Loucy (cell line): ENCODE measurements at regions not wholly inside any gene's neighbourhood (a gene's known extent, or its start where the extent isn't known, plus 50 kb on each side); places are given as distances from the start of the nearest gene placed in this dataset.

Experiments used
- H2AFZ ChIP-seq: fragments of 200-600 bp; sonication (generic); 2 replicates; pipeline ENCODE4 v1.6.0; 2016; ENCODE audit warnings: antibody characterized with exemption, mild to moderate bottlenecking, low read length, moderate library complexity
- H3F3A ChIP-seq: fragments of 200-600 bp; 2 replicates; pipeline ENCODE4 v1.6.0; 2016; ENCODE audit warnings: antibody characterized with exemption, low read depth, mild to moderate bottlenecking
- H3K27me3 ChIP-seq: fragments of 200-600 bp; sonication (generic); 2 replicates; pipeline ENCODE4 v1.6.1; 2014; ENCODE audit warnings: low read length, mild to moderate bottlenecking; ENCODE audit not compliant: insufficient read depth, poor library complexity, severe bottlenecking
- H3K36me3 ChIP-seq: fragments of 200-600 bp; sonication (generic); 2 replicates; pipeline ENCODE4 v1.6.1; 2016; ENCODE audit warnings: low read length; ENCODE audit not compliant: insufficient read depth
- H3K4me1 ChIP-seq: fragments of 200-600 bp; sonication (generic); 2 replicates; pipeline ENCODE4 v1.5.1; 2014; ENCODE audit warnings: low read length, mild to moderate bottlenecking; ENCODE audit not compliant: insufficient read depth, poor library complexity, severe bottlenecking
- H3K4me2 ChIP-seq: fragments of 200-600 bp; sonication (generic); 2 replicates; pipeline ENCODE4 v1.6.0; 2014; ENCODE audit warnings: antibody characterized with exemption, low read length, low read depth, mild to moderate bottlenecking; ENCODE audit not compliant: poor library complexity, severe bottlenecking
- H3K4me3 ChIP-seq: fragments of 200-600 bp; sonication (generic); 2 replicates; pipeline ENCODE4 v1.5.1; 2014; ENCODE audit warnings: low read length, mild to moderate bottlenecking, mixed read lengths; ENCODE audit not compliant: poor library complexity, severe bottlenecking
- H3K79me2 ChIP-seq: fragments of 200-600 bp; sonication (generic); 2 replicates; pipeline ENCODE4 v1.6.1; 2014; ENCODE audit warnings: low read length; ENCODE audit not compliant: insufficient read depth
- H3K9ac ChIP-seq: fragments of 200-600 bp; sonication (generic); 2 replicates; pipeline ENCODE4 v1.6.0; 2014; ENCODE audit warnings: mild to moderate bottlenecking, low read depth, low read length, moderate library complexity; ENCODE audit not compliant: poor library complexity, severe bottlenecking
- H3K9me2 ChIP-seq: fragments of 200-600 bp; sonication (generic); replicated peaks from 2 replicates; pipeline ENCODE4 v1.6.1; 2016; ENCODE audit warnings: low read depth, low read length, mixed read lengths
- H3K9me3 ChIP-seq: fragments of 200-600 bp; sonication (generic); 2 replicates; pipeline ENCODE4 v1.6.1; 2014; ENCODE audit warnings: mild to moderate bottlenecking, antibody characterized with exemption, low read length, low read depth; ENCODE audit not compliant: insufficient read depth
- H4K20me1 ChIP-seq: fragments of 200-600 bp; sonication (generic); 2 replicates; pipeline ENCODE4 v1.6.0; 2014; ENCODE audit warnings: antibody characterized with exemption, low read length, mild to moderate bottlenecking; ENCODE audit not compliant: insufficient read depth, poor library complexity, severe bottlenecking
- EZH2phosphoT487 ChIP-seq: fragments of 200-600 bp; IDR thresholded peaks from 2 replicates; pipeline ENCODE4 v1.6.1; 2018; ENCODE audit warnings: antibody characterized with exemption, mild to moderate bottlenecking, moderate library complexity, borderline replicate concordance
- TF ChIP-seq, protein P1 (sequence below): fragments of 200-600 bp; sonication (generic); conservative IDR thresholded peaks from 2 replicates; pipeline ENCODE4 v1.5.1; 2014; ENCODE audit warnings: mild to moderate bottlenecking, antibody characterized with exemption, low read length

DNA sequence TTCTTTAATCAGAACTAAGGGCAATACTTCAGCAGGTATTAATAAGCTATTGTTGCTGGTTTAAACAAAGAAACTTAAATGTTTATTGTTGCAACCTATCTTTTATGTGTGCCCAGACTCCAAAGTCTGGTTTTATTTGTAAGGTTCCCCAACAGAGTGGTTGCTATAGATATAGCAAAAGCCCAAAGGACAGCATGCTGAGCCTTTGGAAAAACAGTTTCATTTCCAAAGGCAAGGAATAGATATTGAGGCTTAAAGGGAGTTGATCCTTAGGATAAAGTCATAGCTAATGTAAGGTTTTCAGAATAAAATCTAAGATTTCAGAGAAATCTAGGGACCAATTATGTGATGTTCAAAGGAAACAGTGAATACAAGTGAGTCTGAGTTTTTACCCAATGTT is 413.2 kb upstream of the SLC14A2 start:
- no peaks in the 10 kb centered on the region for H4K20me1 ChIP-seq
- H3K27me3 ChIP-seq = no peaks in the 10 kb centered on the region
- no peaks in the 10 kb centered on the region for H3K79me2 ChIP-seq
- H3K9me3 ChIP-seq = no peaks in the 10 kb centered on the region
- no peaks in the 10 kb centered on the region for H3F3A ChIP-seq
- H2AFZ ChIP-seq = no peak overlapping the region
- no peaks in the 10 kb centered on the region for H3K9me2 ChIP-seq
- H3K9ac ChIP-seq = no peak overlapping the region
- H3K4me1 ChIP-seq = peaks cover 16% of the 10 kb centered on the region
- no peaks in the 10 kb centered on the region for H3K36me3 ChIP-seq
- H3K4me3 ChIP-seq = no peak overlapping the region
- no peak overlapping the region for H3K4me2 ChIP-seq
- TF ChIP-seq, protein P1, sequence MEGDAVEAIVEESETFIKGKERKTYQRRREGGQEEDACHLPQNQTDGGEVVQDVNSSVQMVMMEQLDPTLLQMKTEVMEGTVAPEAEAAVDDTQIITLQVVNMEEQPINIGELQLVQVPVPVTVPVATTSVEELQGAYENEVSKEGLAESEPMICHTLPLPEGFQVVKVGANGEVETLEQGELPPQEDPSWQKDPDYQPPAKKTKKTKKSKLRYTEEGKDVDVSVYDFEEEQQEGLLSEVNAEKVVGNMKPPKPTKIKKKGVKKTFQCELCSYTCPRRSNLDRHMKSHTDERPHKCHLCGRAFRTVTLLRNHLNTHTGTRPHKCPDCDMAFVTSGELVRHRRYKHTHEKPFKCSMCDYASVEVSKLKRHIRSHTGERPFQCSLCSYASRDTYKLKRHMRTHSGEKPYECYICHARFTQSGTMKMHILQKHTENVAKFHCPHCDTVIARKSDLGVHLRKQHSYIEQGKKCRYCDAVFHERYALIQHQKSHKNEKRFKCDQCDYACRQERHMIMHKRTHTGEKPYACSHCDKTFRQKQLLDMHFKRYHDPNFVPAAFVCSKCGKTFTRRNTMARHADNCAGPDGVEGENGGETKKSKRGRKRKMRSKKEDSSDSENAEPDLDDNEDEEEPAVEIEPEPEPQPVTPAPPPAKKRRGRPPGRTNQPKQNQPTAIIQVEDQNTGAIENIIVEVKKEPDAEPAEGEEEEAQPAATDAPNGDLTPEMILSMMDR = no peak
- no peak for TF ChIP-seq EZH2phosphoT487

DNA sequence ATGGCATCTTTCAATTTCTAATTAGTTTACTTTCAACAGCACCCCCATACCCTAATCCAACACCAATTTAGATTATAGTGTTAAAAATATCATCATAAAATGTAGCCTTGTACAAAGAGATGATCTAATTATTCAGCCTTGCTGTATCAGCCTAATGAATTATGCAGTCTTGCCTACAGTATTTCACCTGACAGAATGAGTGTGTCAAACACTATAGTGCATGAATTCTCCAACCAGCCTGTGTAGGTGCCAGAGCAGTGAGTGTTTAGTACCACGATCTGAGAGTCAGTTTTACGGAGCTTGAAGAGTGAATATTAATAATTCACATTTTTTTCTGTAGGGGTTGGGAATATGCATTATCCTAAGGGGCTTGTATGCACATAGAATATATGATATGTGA is 411.6 kb upstream of the SLC14A2 start:
- H3K36me3 ChIP-seq = no peaks in the 10 kb centered on the region
- H3K4me3 ChIP-seq = no peak overlapping the region
- no peak overlapping the region for H3K4me2 ChIP-seq
- H3K9ac ChIP-seq = no peak overlapping the region
- H3K9me2 ChIP-seq = no peaks in the 10 kb centered on the region
- no peaks in the 10 kb centered on the region for H3F3A ChIP-seq
- H3K27me3 ChIP-seq = no peaks in the 10 kb centered on the region
- no peaks in the 10 kb centered on the region for H3K79me2 ChIP-seq
- no peak overlapping the region for H2AFZ ChIP-seq
- no peak for TF ChIP-seq EZH2phosphoT487
- TF ChIP-seq, protein P1 = no peak
- no peaks in the 10 kb centered on the region for H3K9me3 ChIP-seq
- peaks cover 16% of the 10 kb centered on the region for H3K4me1 ChIP-seq
- no peaks in the 10 kb centered on the region for H4K20me1 ChIP-seq

DNA sequence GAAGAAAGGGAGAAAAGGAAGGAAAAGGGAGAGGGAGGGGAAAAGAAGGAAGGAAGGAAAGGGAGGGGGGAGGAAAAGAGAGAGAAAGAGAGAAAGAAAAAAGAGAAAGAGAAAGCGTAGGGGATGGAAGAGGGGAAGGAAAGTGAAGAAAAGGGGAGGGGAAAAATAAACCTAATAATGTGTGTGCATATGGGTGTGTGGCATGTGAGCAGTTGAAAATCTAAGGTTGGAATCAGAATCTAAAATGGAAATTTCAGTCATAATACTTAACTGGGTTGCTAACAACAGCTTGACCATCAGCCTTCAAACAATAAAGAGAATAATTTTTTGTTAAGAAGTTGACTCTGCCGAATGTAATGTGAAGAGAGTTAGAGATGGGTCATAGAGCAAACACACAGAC is 407.9 kb upstream of the SLC14A2 start:
- TF ChIP-seq, protein P1 = no peak
- TF ChIP-seq EZH2phosphoT487 = no peak
- no peaks in the 10 kb centered on the region for H3K36me3 ChIP-seq
- H3K27me3 ChIP-seq = no peaks in the 10 kb centered on the region
- no peaks in the 10 kb centered on the region for H3F3A ChIP-seq
- H3K4me3 ChIP-seq = no peak overlapping the region
- no peak overlapping the region for H3K9ac ChIP-seq
- H3K9me2 ChIP-seq = no peaks in the 10 kb centered on the region
- no peaks in the 10 kb centered on the region for H4K20me1 ChIP-seq
- H3K9me3 ChIP-seq = no peaks in the 10 kb centered on the region
- H3K79me2 ChIP-seq = no peaks in the 10 kb centered on the region
- H3K4me2 ChIP-seq = no peak overlapping the region
- H3K4me1 ChIP-seq = peaks cover 6% of the 10 kb centered on the region
- no peak overlapping the region for H2AFZ ChIP-seq
